HG03520 (cell line): ENCODE measurements at regions not wholly inside any gene's neighbourhood (a gene's known extent, or its start where the extent isn't known, plus 50 kb on each side); places are given as distances from the start of the nearest gene placed in this dataset.

ENCODE experiments used
- ATAC-seq: cut with Tn5 transposase; IDR thresholded peaks from one replicate; pipeline ENCODE4 v1.9.1; 2021; ENCODE audit warnings: mild to moderate bottlenecking, moderate library complexity; ENCODE audit not compliant: unreplicated experiment

- peak; percentile 20 for ATAC-seq
Measured at GRCh38 chr7:84336766-84337165, 142.2 kb upstream of the SEMA3A start.

- peak; percentile 76 for ATAC-seq
Measured at GRCh38 chr7:84336303-84336702, 141.7 kb upstream of the SEMA3A start.

GRCh38 chr7:84331616-84332015 is 137.0 kb upstream of the SEMA3A start:
- no peak for ATAC-seq

GRCh38 chr7:84328571-84328970 is 134.0 kb upstream of the SEMA3A start:
- ATAC-seq: no peak

GRCh38 chr7:84324136-84324630 is 129.6 kb upstream of the SEMA3A start:
- ATAC-seq: no peak

- ATAC-seq: no peak
Measured at GRCh38 chr7:84317536-84317935, 122.9 kb upstream of the SEMA3A start.

GRCh38 chr7:84314263-84314662 is 119.7 kb upstream of the SEMA3A start:
- no peak for ATAC-seq

GRCh38 chr7:84304407-84304806 is 109.8 kb upstream of the SEMA3A start:
- ATAC-seq: no peak

- ATAC-seq: no peak
Measured at GRCh38 chr7:84302949-84303348, 108.4 kb upstream of the SEMA3A start.

- ATAC-seq: no peak
Measured at GRCh38 chr7:84297616-84298015, 103.0 kb upstream of the SEMA3A start.

- no peak for ATAC-seq
Measured at GRCh38 chr7:84294847-84295455, 100.4 kb upstream of the SEMA3A start.

- ATAC-seq: no peak
Measured at GRCh38 chr7:84294391-84294790, 99.8 kb upstream of the SEMA3A start.

GRCh38 chr7:84291756-84292155 is 97.2 kb upstream of the SEMA3A start:
- ATAC-seq: no peak

GRCh38 chr7:84283798-84284197 is 89.2 kb upstream of the SEMA3A start:
- ATAC-seq: no peak

GRCh38 chr7:84281518-84281917 is 86.9 kb upstream of the SEMA3A start:
- no peak for ATAC-seq

GRCh38 chr7:84277628-84278224 is 83.1 kb upstream of the SEMA3A start:
- no peak for ATAC-seq

- ATAC-seq: no peak
Measured at GRCh38 chr7:84274029-84274638, 79.5 kb upstream of the SEMA3A start.

- ATAC-seq: no peak
Measured at GRCh38 chr7:84271543-84271942, 77.0 kb upstream of the SEMA3A start.

- ATAC-seq: no peak
Measured at GRCh38 chr7:84264396-84264795, 69.8 kb upstream of the SEMA3A start.

- no peak for ATAC-seq
Measured at GRCh38 chr7:84263106-84263505, 68.5 kb upstream of the SEMA3A start.

- ATAC-seq: no peak
Measured at GRCh38 chr7:84261509-84261908, 66.9 kb upstream of the SEMA3A start.

GRCh38 chr7:84258628-84259027 is 64.0 kb upstream of the SEMA3A start:
- no peak for ATAC-seq
